MM.1S (cell line): ENCODE measurements at regions not wholly inside any gene's neighbourhood (a gene's known extent, or its start where the extent isn't known, plus 50 kb on each side); places are given as distances from the start of the nearest gene placed in this dataset.

Experiments
- DNase-seq: peaks from one replicate; pipeline ENCODE4 v3.0.0-alpha.2; 2015
- H2AFZ ChIP-seq: fragments of 300-600 bp; sonication (generic); 2 replicates; pipeline ENCODE4 v1.6.0; 2016; ENCODE audit warnings: antibody characterized with exemption, low read length
- H3F3A ChIP-seq: fragments of 300-600 bp; sonication (generic); 2 replicates; pipeline ENCODE4 v1.6.1; 2016; ENCODE audit warnings: mild to moderate bottlenecking, antibody characterized with exemption, low read length, moderate library complexity, mixed read lengths; ENCODE audit not compliant: insufficient read depth
- H3K27ac ChIP-seq: fragments of 300-600 bp; sonication (generic); 2 replicates; pipeline ENCODE4 v1.5.1; 2016; ENCODE audit warnings: mild to moderate bottlenecking, low read length
- H3K27me3 ChIP-seq: fragments of 300-600 bp; sonication (generic); replicated peaks from 2 replicates; pipeline ENCODE4 v1.6.0; 2016; ENCODE audit warnings: low read length; ENCODE audit not compliant: insufficient read depth
- H3K36me3 ChIP-seq: fragments of 300-600 bp; sonication (generic); replicated peaks from 2 replicates; pipeline ENCODE4 v1.6.1; 2016; ENCODE audit warnings: mild to moderate bottlenecking, low read length, mixed read lengths; ENCODE audit not compliant: insufficient read depth
- H3K4me1 ChIP-seq: fragments of 300-600 bp; sonication (generic); 2 replicates; pipeline ENCODE4 v1.6.1; 2016; ENCODE audit warnings: low read length, mixed read lengths
- H3K4me2 ChIP-seq: fragments of 300-600 bp; sonication (generic); 2 replicates; pipeline ENCODE4 v1.6.0; 2016; ENCODE audit warnings: low read depth, low read length
- H3K4me3 ChIP-seq: fragments of 300-600 bp; sonication (generic); 2 replicates; pipeline ENCODE4 v1.5.1; 2016; ENCODE audit warnings: low read length, mixed read lengths
- H3K79me2 ChIP-seq: fragments of 300-600 bp; sonication (generic); 2 replicates; pipeline ENCODE4 v1.6.1; 2016; ENCODE audit warnings: mixed run types, low read length, mixed read lengths
- H3K9ac ChIP-seq: fragments of 300-600 bp; sonication (generic); 2 replicates; pipeline ENCODE4 v1.6.1; 2016; ENCODE audit warnings: low read length, mixed read lengths
- H3K9me2 ChIP-seq: fragments of 300-600 bp; sonication (generic); replicated peaks from 2 replicates; pipeline ENCODE4 v1.6.1; 2016; ENCODE audit warnings: mild to moderate bottlenecking, low read length, mixed read lengths; ENCODE audit not compliant: insufficient read depth
- H3K9me3 ChIP-seq: fragments of 300-600 bp; sonication (generic); replicated peaks from 2 replicates; pipeline ENCODE4 v1.6.1; 2016; ENCODE audit warnings: mild to moderate bottlenecking, low read length, mixed read lengths; ENCODE audit not compliant: insufficient read depth
- H4K20me1 ChIP-seq: fragments of 300-600 bp; sonication (generic); 2 replicates; pipeline ENCODE4 v1.6.1; 2016; ENCODE audit warnings: mild to moderate bottlenecking, low read length, moderate library complexity, mixed read lengths; ENCODE audit not compliant: insufficient read depth
- CTCF ChIP-seq: fragments of 300-600 bp; sonication (generic); IDR thresholded peaks from 2 replicates; pipeline ENCODE4 v1.5.1; 2016; ENCODE audit warnings: antibody characterized with exemption, low read length, mixed read lengths
- EZH2 ChIP-seq: fragments of 300-600 bp; sonication (generic); optimal IDR thresholded peaks from 2 replicates; pipeline ENCODE3; 2017; ENCODE audit warnings: low read depth, mild to moderate bottlenecking, antibody characterized with exemption, low read length, mixed read lengths
- EZH2phosphoT487 ChIP-seq: fragments of 300-600 bp; sonication (generic); IDR thresholded peaks from 2 replicates; pipeline ENCODE4 v1.6.1; 2018; ENCODE audit warnings: antibody characterized with exemption, low read length

- no peaks in the 10 kb centered on the region for H4K20me1 ChIP-seq
- H3K36me3 ChIP-seq = no peaks in the 10 kb centered on the region
- H3K27ac ChIP-seq = no peak overlapping the region
- no peak overlapping the region for H3K9ac ChIP-seq
- TF ChIP-seq EZH2 = no peak
- TF ChIP-seq EZH2phosphoT487 = no peak
- no peak for TF ChIP-seq CTCF
- H3K9me3 ChIP-seq = no peaks in the 10 kb centered on the region
- no peaks in the 10 kb centered on the region for H3K9me2 ChIP-seq
- H3K79me2 ChIP-seq = no peaks in the 10 kb centered on the region
- no peak overlapping the region for H3K4me3 ChIP-seq
- H3K27me3 ChIP-seq = no peaks in the 10 kb centered on the region
- no peak overlapping the region for H3K4me2 ChIP-seq
- DNase-seq = no peak
- no peaks in the 10 kb centered on the region for H3F3A ChIP-seq
- no peaks in the 10 kb centered on the region for H3K4me1 ChIP-seq
- H2AFZ ChIP-seq = no peak overlapping the region
These were observed 412.0 kb upstream of the CDH5 start for GRCh38 chr16:65954446-65954845.

DNA sequence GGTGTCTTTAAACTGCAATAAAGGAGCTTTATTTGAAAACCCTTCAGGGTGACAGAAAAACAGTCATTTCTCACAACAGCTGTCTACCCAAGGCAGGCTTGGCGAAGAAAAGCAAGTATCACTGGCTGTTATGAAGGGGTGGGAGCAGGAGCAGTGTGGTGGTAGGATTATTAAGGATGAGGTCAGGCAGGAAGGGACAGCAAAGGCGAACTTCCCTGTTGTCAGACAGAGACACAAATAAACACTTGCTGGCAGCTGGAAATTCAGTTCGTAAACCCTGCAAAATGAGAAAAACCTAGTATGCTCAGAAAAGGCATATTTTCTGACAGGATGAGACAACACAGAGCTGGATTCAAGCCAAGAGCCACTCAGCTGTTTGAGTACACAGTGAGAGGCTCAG is 416.3 kb upstream of the CDH5 start:
- no peak overlapping the region for H3K9ac ChIP-seq
- H3K9me2 ChIP-seq = no peaks in the 10 kb centered on the region
- no peaks in the 10 kb centered on the region for H3K79me2 ChIP-seq
- no peaks in the 10 kb centered on the region for H3F3A ChIP-seq
- H3K36me3 ChIP-seq = no peaks in the 10 kb centered on the region
- H2AFZ ChIP-seq = no peak overlapping the region
- DNase-seq = no peak
- no peaks in the 10 kb centered on the region for H4K20me1 ChIP-seq
- H3K4me1 ChIP-seq = no peaks in the 10 kb centered on the region
- no peaks in the 10 kb centered on the region for H3K27me3 ChIP-seq
- no peaks in the 10 kb centered on the region for H3K9me3 ChIP-seq
- TF ChIP-seq EZH2phosphoT487 (no peak), EZH2 (no peak), CTCF (no peak)
- no peak overlapping the region for H3K4me3 ChIP-seq
- no peak overlapping the region for H3K4me2 ChIP-seq
- no peak overlapping the region for H3K27ac ChIP-seq

- Histone ChIP-seq H3K27me3 (no peaks in the 10 kb centered on the region), H3K9me2 (no peaks in the 10 kb centered on the region), H3K4me1 (no peaks in the 10 kb centered on the region), H3K9me3 (no peaks in the 10 kb centered on the region), H3K36me3 (no peaks in the 10 kb centered on the region), H4K20me1 (no peaks in the 10 kb centered on the region), H3K4me2 (no peak overlapping the region), H3K27ac (no peak overlapping the region), H3F3A (no peaks in the 10 kb centered on the region), H2AFZ (no peak overlapping the region), H3K4me3 (no peak overlapping the region), H3K79me2 (no peaks in the 10 kb centered on the region), H3K9ac (no peak overlapping the region)
- DNase-seq = no peak
- TF ChIP-seq EZH2phosphoT487 = no peak
- no peak for TF ChIP-seq CTCF
- TF ChIP-seq EZH2 = no peak
These were observed 418.1 kb upstream of the CDH5 start for GRCh38 chr16:65948361-65948760.

DNA sequence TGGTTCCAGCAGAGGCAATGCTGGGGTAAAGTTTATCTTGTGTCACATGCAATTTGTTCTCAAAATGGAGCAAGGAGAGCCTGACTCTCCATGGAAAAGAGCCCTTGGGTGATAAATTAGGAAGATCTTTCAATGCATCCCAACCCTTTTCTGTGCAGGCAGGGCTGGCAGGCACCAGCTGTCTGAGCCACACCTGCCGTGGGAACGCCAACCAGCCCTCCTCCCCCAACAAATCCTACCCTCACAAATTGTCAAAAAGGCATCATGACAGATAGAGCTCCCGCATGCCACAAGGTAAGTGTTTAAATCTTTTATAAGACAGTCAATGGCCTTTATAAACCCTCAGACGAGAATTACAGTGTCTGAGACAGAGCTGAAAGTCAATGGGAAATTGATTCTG is 418.5 kb upstream of the CDH5 start:
- Histone ChIP-seq H3K4me3 (no peak overlapping the region), H3K4me1 (no peaks in the 10 kb centered on the region), H3K27ac (no peak overlapping the region), H3F3A (no peaks in the 10 kb centered on the region), H3K9me2 (no peaks in the 10 kb centered on the region), H3K9me3 (no peaks in the 10 kb centered on the region), H2AFZ (no peak overlapping the region), H3K36me3 (no peaks in the 10 kb centered on the region), H4K20me1 (no peaks in the 10 kb centered on the region), H3K27me3 (no peaks in the 10 kb centered on the region), H3K9ac (no peak overlapping the region), H3K4me2 (no peak overlapping the region), H3K79me2 (no peaks in the 10 kb centered on the region)
- no peak for TF ChIP-seq EZH2
- DNase-seq = no peak
